ENCODE measurements at regions not wholly inside any gene's neighbourhood (a gene's known extent, or its start where the extent isn't known, plus 50 kb on each side); places are given as distances from the start of the nearest gene placed in this dataset.

DNA sequence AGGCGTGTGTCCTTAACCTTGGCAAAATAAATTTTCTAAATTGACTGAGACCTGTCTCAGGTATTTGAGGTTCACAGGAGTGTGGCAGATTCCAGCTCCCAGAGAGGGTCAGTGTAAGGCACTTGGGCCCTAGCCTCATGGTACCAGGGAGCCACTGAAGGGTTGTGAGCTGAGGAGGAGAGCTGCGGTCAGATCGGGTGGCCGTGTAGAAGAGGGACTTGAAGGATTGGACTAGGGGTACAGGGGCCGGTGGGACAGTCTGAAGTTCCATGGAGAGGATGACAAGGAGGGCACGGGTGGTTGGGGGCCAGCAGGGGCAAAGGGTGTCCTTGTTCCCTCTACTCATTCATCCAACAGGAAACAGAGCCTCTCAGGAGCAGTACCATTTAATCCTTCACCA, 327.0 kb upstream of the HS6ST1 start:
- no peaks in the 10 kb centered on the region for H3K4me1 ChIP-seq
- H3K9me3 ChIP-seq = no peaks in the 10 kb centered on the region
- no peaks in the 10 kb centered on the region for H3K36me3 ChIP-seq
- H3K4me3 ChIP-seq = no peak overlapping the region
- 85 to 88% methylated on average over 6 of the region's 6 CpGs for WGBS, 2 donors (ENCODE audit: low coverage in 1 of 2)
- no peak for ATAC-seq
- no peak overlapping the region for H3K27ac ChIP-seq
- no peaks in the 10 kb centered on the region for H3K27me3 ChIP-seq
- TF ChIP-seq POLR2A (IDR thresholded peaks at IDR 0.05) = no peak
- TF ChIP-seq POLR2AphosphoS5 (IDR thresholded peaks at IDR 0.05) = no peak
- no peak for TF ChIP-seq EP300 (IDR thresholded peaks at IDR 0.05)
- TF ChIP-seq, protein P1, sequence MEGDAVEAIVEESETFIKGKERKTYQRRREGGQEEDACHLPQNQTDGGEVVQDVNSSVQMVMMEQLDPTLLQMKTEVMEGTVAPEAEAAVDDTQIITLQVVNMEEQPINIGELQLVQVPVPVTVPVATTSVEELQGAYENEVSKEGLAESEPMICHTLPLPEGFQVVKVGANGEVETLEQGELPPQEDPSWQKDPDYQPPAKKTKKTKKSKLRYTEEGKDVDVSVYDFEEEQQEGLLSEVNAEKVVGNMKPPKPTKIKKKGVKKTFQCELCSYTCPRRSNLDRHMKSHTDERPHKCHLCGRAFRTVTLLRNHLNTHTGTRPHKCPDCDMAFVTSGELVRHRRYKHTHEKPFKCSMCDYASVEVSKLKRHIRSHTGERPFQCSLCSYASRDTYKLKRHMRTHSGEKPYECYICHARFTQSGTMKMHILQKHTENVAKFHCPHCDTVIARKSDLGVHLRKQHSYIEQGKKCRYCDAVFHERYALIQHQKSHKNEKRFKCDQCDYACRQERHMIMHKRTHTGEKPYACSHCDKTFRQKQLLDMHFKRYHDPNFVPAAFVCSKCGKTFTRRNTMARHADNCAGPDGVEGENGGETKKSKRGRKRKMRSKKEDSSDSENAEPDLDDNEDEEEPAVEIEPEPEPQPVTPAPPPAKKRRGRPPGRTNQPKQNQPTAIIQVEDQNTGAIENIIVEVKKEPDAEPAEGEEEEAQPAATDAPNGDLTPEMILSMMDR (IDR thresholded peaks at IDR 0.05) = no peak

DNA sequence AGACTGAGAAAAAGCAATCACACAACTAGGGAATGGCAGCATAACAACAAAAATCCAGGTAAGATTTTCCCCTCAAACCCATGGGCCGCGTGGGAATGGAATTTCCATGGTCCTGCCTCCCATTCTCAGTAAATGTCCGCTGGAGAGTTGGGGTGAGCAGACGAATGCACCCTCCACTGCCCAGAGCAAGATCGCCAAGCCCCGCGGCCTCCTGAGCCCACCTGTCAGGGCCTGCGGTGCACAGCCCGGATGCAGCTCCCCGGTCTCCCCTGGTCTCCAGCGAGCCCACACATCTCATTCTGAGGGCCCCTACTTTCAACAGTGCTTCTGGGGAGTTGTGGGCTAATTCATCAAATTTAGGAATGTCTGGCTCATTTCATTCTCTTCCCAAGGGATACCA, 327.4 kb upstream of the HS6ST1 start:
- TF ChIP-seq POLR2A (IDR thresholded peaks at IDR 0.05) (no peak), EP300 (IDR thresholded peaks at IDR 0.05) (no peak)
- TF ChIP-seq, protein P1 (IDR thresholded peaks at IDR 0.05) = no peak

DNA sequence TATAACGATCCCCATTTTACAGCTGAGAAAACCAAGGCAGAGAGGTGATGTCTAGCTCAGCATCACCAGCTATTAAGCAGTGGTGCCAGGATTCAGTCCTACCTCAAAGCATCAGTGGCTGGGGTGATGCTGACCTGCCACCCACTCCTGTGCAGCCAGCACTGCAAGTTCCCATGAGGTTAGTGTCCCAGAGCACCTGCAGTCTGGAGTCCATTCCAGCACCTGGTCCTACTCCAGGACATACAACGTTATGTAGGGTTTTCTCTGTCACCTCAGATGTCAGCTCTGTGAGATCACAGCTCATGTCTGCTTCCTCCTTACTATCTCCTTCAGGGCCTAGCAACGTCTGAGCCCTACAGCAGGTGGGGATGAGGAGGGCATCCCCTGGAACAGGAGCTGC, 328.0 kb upstream of the HS6ST1 start:
- no peaks in the 10 kb centered on the region for H3K4me1 ChIP-seq
- H3K27me3 ChIP-seq = no peaks in the 10 kb centered on the region
- WGBS, 2 donors (ENCODE audit: low coverage in 1 of 2) = 60 to 100% methylated on average over 1 of the region's 3 CpGs
- no peaks in the 10 kb centered on the region for H3K9me3 ChIP-seq
- ATAC-seq = no peak
- H3K4me3 ChIP-seq = no peak overlapping the region
- no peaks in the 10 kb centered on the region for H3K36me3 ChIP-seq
- TF ChIP-seq EP300 (IDR thresholded peaks at IDR 0.05) = no peak
- TF ChIP-seq, protein P1 (IDR thresholded peaks at IDR 0.05) = no peak
- TF ChIP-seq POLR2AphosphoS5 (IDR thresholded peaks at IDR 0.05) = no peak
- TF ChIP-seq POLR2A (IDR thresholded peaks at IDR 0.05) = no peak
- no peak overlapping the region for H3K27ac ChIP-seq

More for the DNA sequence above, 327.4 kb upstream of the HS6ST1 start:
- Histone ChIP-seq H3K4me1 (no peaks in the 10 kb centered on the region), H3K27me3 (no peaks in the 10 kb centered on the region), H3K27ac (no peak overlapping the region), H3K9me3 (no peaks in the 10 kb centered on the region), H3K36me3 (no peaks in the 10 kb centered on the region), H3K4me3 (no peak overlapping the region)
- no peak for ATAC-seq
- WGBS, 2 donors (ENCODE audit: low coverage in 1 of 2) = 83 to 91% methylated on average over 3 to 11 of the region's 11 CpGs

DNA sequence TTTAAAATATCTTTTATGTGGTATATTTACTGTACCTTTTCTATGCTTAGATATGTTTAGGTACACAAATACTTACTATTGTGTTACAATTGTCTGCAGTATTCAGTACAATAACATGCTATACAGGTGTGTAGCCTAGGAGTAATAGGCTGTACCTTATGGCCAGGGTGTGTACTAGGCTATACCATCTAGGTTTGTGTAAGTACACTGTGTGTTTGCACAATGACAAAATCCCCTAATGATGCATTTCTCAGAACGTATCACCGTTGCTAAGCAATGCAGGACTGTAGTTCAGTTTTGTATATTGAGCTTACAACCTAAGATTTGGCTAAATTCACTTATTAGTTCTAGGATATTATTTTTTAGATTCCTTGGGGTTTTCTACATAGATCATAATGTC, 332.3 kb upstream of the HS6ST1 start:
- 74 to 77% methylated on average over 2 of the region's 2 CpGs for WGBS, 2 donors (ENCODE audit: low coverage in 1 of 2)
- H3K27me3 ChIP-seq = no peaks in the 10 kb centered on the region
- no peak for ATAC-seq

DNA sequence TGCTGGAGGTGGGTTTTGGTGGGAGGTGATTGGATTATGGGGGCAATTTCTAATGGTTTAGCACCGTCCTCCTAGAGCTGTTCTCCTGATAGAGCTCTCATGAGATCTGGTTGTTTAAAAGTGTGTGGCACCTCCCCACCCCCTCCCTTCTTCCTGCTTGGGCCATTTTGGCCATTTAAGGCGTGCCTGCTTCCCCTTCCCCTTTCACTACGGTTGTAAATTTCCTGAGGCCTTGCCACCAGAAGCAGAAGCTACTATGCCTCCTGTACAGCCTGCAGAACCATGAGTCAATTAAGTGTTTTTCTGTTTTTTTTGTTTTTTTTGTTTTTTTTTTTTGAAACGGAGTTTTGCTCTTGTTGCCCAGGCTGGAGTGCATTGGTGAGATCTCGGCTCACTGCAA, 335.7 kb upstream of the HS6ST1 start:
- ATAC-seq = no peak
- 50 to 53% methylated on average over 1 to 5 of the region's 5 CpGs for WGBS, 2 donors (ENCODE audit: low coverage in 1 of 2)

More for the DNA sequence above, 332.3 kb upstream of the HS6ST1 start:
- Histone ChIP-seq H3K4me3 (no peak overlapping the region), H3K27ac (no peak overlapping the region), H3K4me1 (no peaks in the 10 kb centered on the region), H3K36me3 (no peaks in the 10 kb centered on the region), H3K9me3 (no peaks in the 10 kb centered on the region)
- TF ChIP-seq, protein P1 (IDR thresholded peaks at IDR 0.05) = no peak
- TF ChIP-seq POLR2AphosphoS5 (IDR thresholded peaks at IDR 0.05) = no peak
- no peak for TF ChIP-seq EP300 (IDR thresholded peaks at IDR 0.05)
- TF ChIP-seq POLR2A (IDR thresholded peaks at IDR 0.05) = no peak

More for the DNA sequence above, 335.7 kb upstream of the HS6ST1 start:
- Histone ChIP-seq H3K4me3 (no peak overlapping the region), H3K27me3 (no peaks in the 10 kb centered on the region), H3K9me3 (no peaks in the 10 kb centered on the region), H3K36me3 (no peaks in the 10 kb centered on the region), H3K27ac (no peak overlapping the region), H3K4me1 (no peaks in the 10 kb centered on the region)
- TF ChIP-seq POLR2A (IDR thresholded peaks at IDR 0.05) (no peak), POLR2AphosphoS5 (IDR thresholded peaks at IDR 0.05) (no peak), EP300 (IDR thresholded peaks at IDR 0.05) (no peak)
- TF ChIP-seq, protein P1 (IDR thresholded peaks at IDR 0.05) = no peak

All from gastroesophageal sphincter (tissue), 4 donors.